ENCODE measurements at regions not wholly inside any gene's neighbourhood (a gene's known extent, or its start where the extent isn't known, plus 50 kb on each side); places are given as distances from the start of the nearest gene placed in this dataset.

- TF ChIP-seq POLR2AphosphoS5 (IDR thresholded peaks at IDR 0.05), result no peak
- TF ChIP-seq CTCF (IDR thresholded peaks at IDR 0.05 in 8 of 11, conservative IDR thresholded peaks at IDR 0.05 in 3 of 11), result no peak
- TF ChIP-seq POLR2A (IDR thresholded peaks at IDR 0.05), result no peak
These were observed 185.2 kb upstream of the IL12A start for GRCh38 chr3:159803459-159803858.

All from spleen (tissue), 7 donors.